ENCODE measurements at regions not wholly inside any gene's neighbourhood (a gene's known extent, or its start where the extent isn't known, plus 50 kb on each side); places are given as distances from the start of the nearest gene placed in this dataset.
A peak's percentile ranks its signal among the peaks of the same experiment; 100 is the strongest.

DNA sequence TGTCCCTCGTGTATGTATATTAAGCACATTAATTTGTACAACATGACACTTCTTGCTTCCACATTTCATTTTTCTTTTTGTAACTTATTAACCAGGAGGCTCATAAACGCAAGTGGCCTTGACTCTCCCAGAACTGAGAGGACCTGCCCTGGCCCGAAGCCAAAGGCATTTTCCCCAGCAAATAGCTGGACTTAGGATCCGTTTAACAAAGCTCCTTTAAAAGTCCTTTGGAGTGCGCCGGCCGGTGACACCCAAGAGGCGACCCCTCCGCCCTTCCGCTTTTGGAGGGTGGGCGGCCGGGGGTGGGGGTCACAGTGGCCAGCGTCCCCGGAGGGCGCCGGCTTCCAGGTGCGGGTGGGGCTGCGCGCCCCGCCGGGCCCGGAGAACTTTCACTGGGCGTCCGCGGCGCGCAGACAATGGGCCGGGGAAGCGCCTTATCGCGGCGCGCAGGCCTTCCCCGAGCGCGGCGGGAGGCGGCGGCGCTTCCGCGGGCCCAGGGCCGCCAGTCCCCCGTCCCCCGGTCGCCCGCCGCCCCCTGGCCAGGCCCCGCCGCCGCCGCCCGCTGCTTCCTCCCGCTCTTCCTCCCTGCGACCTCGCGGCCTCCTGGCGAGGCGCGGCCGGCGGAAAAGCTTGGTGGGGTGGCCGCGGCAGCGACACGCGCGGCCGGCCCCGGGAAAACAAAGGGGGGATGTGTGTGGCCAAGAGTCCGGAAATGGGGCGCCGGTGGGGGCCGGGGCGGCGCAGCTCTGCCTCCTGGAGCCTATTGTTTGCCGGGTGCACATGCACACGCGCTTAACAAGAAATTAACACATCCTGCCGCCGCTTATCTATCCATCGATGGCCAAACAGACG is 613.4 kb downstream of the MCTP2 start:
- ATAC-seq (peak; percentile 80), DNase-seq (peak; percentile 66 to 84 (median 78))
- Histone ChIP-seq H3K27ac (peak overlapping the region; percentile 33 to 76), H3K9me3 (peaks cover 0 to 14% of the 10 kb centered on the region in 2 donors), H3K27me3 (peaks cover 0 to 27% of the 10 kb centered on the region in 2 donors), H3K4me1 (peaks cover 0 to 11% of the 10 kb centered on the region in 2 donors), H3K4me3 (peak overlapping the region; percentile 27 to 31), H3K36me3 (no peaks in the 10 kb centered on the region)
- intact Hi-C loops (cut with DNase I), result no loop called here
- TF ChIP-seq, protein P1, sequence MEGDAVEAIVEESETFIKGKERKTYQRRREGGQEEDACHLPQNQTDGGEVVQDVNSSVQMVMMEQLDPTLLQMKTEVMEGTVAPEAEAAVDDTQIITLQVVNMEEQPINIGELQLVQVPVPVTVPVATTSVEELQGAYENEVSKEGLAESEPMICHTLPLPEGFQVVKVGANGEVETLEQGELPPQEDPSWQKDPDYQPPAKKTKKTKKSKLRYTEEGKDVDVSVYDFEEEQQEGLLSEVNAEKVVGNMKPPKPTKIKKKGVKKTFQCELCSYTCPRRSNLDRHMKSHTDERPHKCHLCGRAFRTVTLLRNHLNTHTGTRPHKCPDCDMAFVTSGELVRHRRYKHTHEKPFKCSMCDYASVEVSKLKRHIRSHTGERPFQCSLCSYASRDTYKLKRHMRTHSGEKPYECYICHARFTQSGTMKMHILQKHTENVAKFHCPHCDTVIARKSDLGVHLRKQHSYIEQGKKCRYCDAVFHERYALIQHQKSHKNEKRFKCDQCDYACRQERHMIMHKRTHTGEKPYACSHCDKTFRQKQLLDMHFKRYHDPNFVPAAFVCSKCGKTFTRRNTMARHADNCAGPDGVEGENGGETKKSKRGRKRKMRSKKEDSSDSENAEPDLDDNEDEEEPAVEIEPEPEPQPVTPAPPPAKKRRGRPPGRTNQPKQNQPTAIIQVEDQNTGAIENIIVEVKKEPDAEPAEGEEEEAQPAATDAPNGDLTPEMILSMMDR (IDR thresholded peaks at IDR 0.05), result no peak

DNA sequence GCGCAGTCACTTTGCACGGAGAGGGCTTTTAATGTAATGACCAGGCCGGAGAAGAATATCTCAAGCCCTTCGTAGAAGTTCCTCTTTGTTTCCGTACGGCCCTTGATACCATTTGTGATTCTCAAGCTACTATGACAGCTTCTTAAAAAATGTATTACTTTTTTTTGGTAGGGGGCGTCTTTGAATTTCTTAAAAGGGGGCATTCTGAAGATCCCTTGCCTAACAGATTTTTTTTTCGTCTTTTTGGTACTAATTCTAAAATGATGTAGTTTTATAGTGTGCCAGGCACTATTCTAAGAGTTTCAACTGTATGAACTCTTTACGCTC is 614.0 kb downstream of the MCTP2 start:
- peak overlapping the region; percentile 27 to 31 for H3K4me3 ChIP-seq
- peaks cover 0 to 27% of the 10 kb centered on the region in 2 donors for H3K27me3 ChIP-seq
- peaks cover 0 to 11% of the 10 kb centered on the region in 2 donors for H3K4me1 ChIP-seq
- H3K27ac ChIP-seq, result peak overlapping the region; percentile 33 to 76
- H3K9me3 ChIP-seq, result peaks cover 0 to 15% of the 10 kb centered on the region in 2 donors
- ATAC-seq (no peak), DNase-seq (no peak)
- H3K36me3 ChIP-seq, result no peaks in the 10 kb centered on the region
- intact Hi-C loops (cut with DNase I), result no loop called here
- TF ChIP-seq, protein P1 (IDR thresholded peaks at IDR 0.05), result peak in 1 of 2 donors; percentile 9

DNA sequence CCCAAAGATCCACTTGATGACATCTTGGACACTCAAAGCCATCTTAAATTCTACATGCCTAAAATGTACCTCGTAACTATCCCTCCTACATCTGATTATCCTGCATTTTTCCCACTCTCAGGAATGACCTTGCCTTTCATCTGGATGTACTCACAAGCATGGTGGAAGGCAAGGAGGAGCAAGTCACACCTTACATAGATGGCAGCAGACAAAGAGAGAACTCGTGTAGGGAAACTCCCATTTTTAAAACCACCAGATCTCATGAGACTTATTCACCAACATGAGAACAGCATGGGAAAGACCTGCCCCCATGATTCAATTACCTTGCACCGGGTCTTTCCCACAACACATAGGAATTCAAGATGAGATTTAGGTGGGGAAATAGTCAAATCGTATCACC is 616.0 kb downstream of the MCTP2 start:
- Histone ChIP-seq H3K36me3 (no peaks in the 10 kb centered on the region), H3K9me3 (peaks cover 0 to 3% of the 10 kb centered on the region in 2 donors), H3K27ac (no peak overlapping the region), H3K4me1 (peaks cover 0 to 11% of the 10 kb centered on the region in 2 donors), H3K27me3 (peaks cover 0 to 27% of the 10 kb centered on the region in 2 donors), H3K4me3 (no peak overlapping the region)
- ATAC-seq (no peak), DNase-seq (no peak)
- TF ChIP-seq, protein P1 (IDR thresholded peaks at IDR 0.05), result no peak
- intact Hi-C loops (cut with DNase I), result no loop called here

DNA sequence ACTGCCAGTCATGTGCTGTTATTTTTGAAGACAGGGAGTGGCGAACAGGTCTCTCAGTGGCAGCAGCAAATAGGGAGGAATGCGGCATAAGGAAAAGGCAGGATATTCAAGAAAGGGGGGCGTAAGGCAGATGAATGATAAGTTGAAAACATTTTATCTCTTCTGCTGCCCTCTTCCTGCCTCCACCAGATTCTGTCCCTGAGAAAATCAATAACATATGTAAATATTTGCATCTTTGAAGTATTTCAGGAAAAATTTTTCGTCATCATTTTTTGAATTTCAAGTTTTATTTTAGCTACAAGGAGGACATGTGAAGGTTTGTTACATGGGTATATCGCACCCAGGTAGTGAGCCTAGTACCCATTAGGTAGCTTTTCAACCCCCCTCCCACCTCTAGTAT is 616.7 kb downstream of the MCTP2 start:
- TF ChIP-seq, protein P1 (IDR thresholded peaks at IDR 0.05), result no peak
- ATAC-seq (no peak), DNase-seq (no peak)
- H3K9me3 ChIP-seq, result peaks cover 0 to 3% of the 10 kb centered on the region in 2 donors
- intact Hi-C loops (cut with DNase I), result no loop called here
- H3K27me3 ChIP-seq, result peaks cover 0 to 27% of the 10 kb centered on the region in 2 donors
- no peak overlapping the region for H3K27ac ChIP-seq
- no peak overlapping the region for H3K4me3 ChIP-seq
- no peaks in the 10 kb centered on the region for H3K36me3 ChIP-seq
- peaks cover 0 to 11% of the 10 kb centered on the region in 2 donors for H3K4me1 ChIP-seq

DNA sequence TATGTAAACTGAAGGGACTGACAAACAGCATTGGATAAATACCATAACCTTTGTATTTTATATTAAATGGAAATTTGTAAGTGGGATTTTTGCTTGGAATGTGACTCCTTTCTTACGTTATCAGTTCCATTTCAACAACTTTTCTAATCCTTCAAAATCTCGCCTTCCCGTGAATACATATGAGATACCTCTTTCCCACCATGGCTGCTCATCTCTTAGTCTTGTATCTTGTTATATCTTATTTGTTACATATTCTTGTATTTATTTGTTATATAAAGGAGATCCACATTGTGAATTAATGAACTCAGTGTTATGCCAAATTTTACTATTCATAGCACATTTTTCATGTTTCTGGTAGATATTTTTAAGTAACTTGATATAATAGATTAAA is 623.7 kb downstream of the MCTP2 start:
- Histone ChIP-seq H3K4me1 (no peaks in the 10 kb centered on the region), H3K9me3 (peaks cover 0 to 4% of the 10 kb centered on the region in 2 donors), H3K27ac (no peak overlapping the region), H3K36me3 (no peaks in the 10 kb centered on the region), H3K27me3 (no peaks in the 10 kb centered on the region), H3K4me3 (no peak overlapping the region)
- intact Hi-C loops (cut with DNase I), result no loop called here
- DNase-seq (no peak), ATAC-seq (no peak)
- TF ChIP-seq, protein P1 (IDR thresholded peaks at IDR 0.05), result no peak
